H9 (cell line): ENCODE measurements at regions not wholly inside any gene's neighbourhood (a gene's known extent, or its start where the extent isn't known, plus 50 kb on each side); places are given as distances from the start of the nearest gene placed in this dataset.

Experiments used
- DNase-seq: peaks from one replicate; pipeline ENCODE4 v3.0.0-alpha.2; 2017
- H2AFZ ChIP-seq: one replicate; pipeline ENCODE4 v1.6.1; 2013; ENCODE audit warnings: mild to moderate bottlenecking, low read length, control low read depth, moderate library complexity
- H2AK5ac ChIP-seq: 2 replicates; pipeline ENCODE4 v1.6.1; 2013; ENCODE audit warnings: low read length, control low read depth, mixed read lengths; ENCODE audit not compliant: insufficient read length
- H2BK120ac ChIP-seq: one replicate; pipeline ENCODE4 v1.6.1; 2013; ENCODE audit warnings: low read depth, mild to moderate bottlenecking, low read length, control low read depth, inconsistent platforms; ENCODE audit not compliant: poor library complexity, severe bottlenecking
- H2BK12ac ChIP-seq: 2 replicates; pipeline ENCODE4 v1.6.1; 2013; ENCODE audit warnings: low read length, control low read depth, mixed read lengths, low read depth; ENCODE audit not compliant: insufficient read length
- H2BK15ac ChIP-seq: 2 replicates; pipeline ENCODE4 v1.6.1; 2013; ENCODE audit warnings: low read depth, low read length, control low read depth
- H2BK20ac ChIP-seq: one replicate; pipeline ENCODE4 v1.6.1; 2013; ENCODE audit warnings: low read depth, mild to moderate bottlenecking, low read length, control low read depth, inconsistent platforms; ENCODE audit not compliant: poor library complexity, severe bottlenecking
- H2BK5ac ChIP-seq: 2 replicates; pipeline ENCODE4 v1.6.1; 2013; ENCODE audit warnings: low read length, control low read depth, mixed read lengths; ENCODE audit not compliant: insufficient read length
- H3K14ac ChIP-seq: 2 replicates; pipeline ENCODE4 v1.6.1; 2013; ENCODE audit warnings: low read length, control low read depth; ENCODE audit not compliant: insufficient read depth
- H3K18ac ChIP-seq: 2 replicates; pipeline ENCODE4 v1.6.1; 2013; ENCODE audit warnings: low read depth, mild to moderate bottlenecking, mixed read lengths, low read length, control low read depth; ENCODE audit not compliant: insufficient read length
- H3K23ac ChIP-seq: 2 replicates; pipeline ENCODE4 v1.6.1; 2013; ENCODE audit warnings: low read length, control low read depth, mixed read lengths, low read depth; ENCODE audit not compliant: insufficient read length
- H3K23me2 ChIP-seq: 2 replicates; pipeline ENCODE4 v1.6.1; 2013; ENCODE audit warnings: low read depth, mild to moderate bottlenecking, mixed read lengths, low read length, control low read depth; ENCODE audit not compliant: insufficient read length, poor library complexity, severe bottlenecking
- H3K27ac ChIP-seq: 2 replicates; pipeline ENCODE4 v1.5.1; 2013; ENCODE audit warnings: low read length, control low read depth, mixed read lengths, low read depth; ENCODE audit not compliant: insufficient read length
- H3K27me3 ChIP-seq: 2 replicates; pipeline ENCODE4 v1.6.1; 2013; ENCODE audit warnings: low read length, control low read depth, inconsistent platforms; ENCODE audit not compliant: insufficient read depth
- H3K4ac ChIP-seq: 2 replicates; pipeline ENCODE4 v1.6.1; 2013; ENCODE audit warnings: low read depth, mild to moderate bottlenecking, control low read depth, inconsistent platforms, low read length, moderate library complexity
- H3K4me1 ChIP-seq: 2 replicates; pipeline ENCODE4 v1.6.1; 2013; ENCODE audit warnings: low read length, control low read depth, inconsistent platforms; ENCODE audit not compliant: insufficient read depth
- H3K4me2 ChIP-seq: 2 replicates; pipeline ENCODE4 v1.6.1; 2013; ENCODE audit warnings: low read length, control low read depth, mixed read lengths; ENCODE audit not compliant: insufficient read length, insufficient read depth
- H3K56ac ChIP-seq: 2 replicates; pipeline ENCODE4 v1.6.1; 2013; ENCODE audit warnings: low read depth, mild to moderate bottlenecking, mixed read lengths, low read length, control low read depth; ENCODE audit not compliant: insufficient read length
- H3K79me1 ChIP-seq: 2 replicates; pipeline ENCODE4 v1.6.1; 2013; ENCODE audit warnings: low read depth, mild to moderate bottlenecking, moderate library complexity, low read length, control low read depth, inconsistent platforms; ENCODE audit not compliant: insufficient read depth, poor library complexity, severe bottlenecking
- H3K79me2 ChIP-seq: 2 replicates; pipeline ENCODE4 v1.6.1; 2013; ENCODE audit warnings: low read length, control low read depth, inconsistent platforms; ENCODE audit not compliant: insufficient read depth
- H3K9ac ChIP-seq: 2 replicates; pipeline ENCODE4 v1.6.1; 2013; ENCODE audit warnings: low read length, control low read depth, mixed read lengths; ENCODE audit not compliant: insufficient read length; ENCODE audit errors: extremely low read depth
- H3K9me3 ChIP-seq: one replicate; pipeline ENCODE4 v1.6.1; 2013; ENCODE audit warnings: low read depth, low read length, inconsistent platforms; ENCODE audit not compliant: control insufficient read depth
- H3T11ph ChIP-seq: one replicate; pipeline ENCODE4 v1.6.1; 2013; ENCODE audit warnings: mild to moderate bottlenecking, low read length, control low read depth, inconsistent platforms
- H4K20me1 ChIP-seq: one replicate; pipeline ENCODE4 v1.6.1; 2013; ENCODE audit not compliant: control insufficient read depth, insufficient read length, insufficient read depth
- H4K5ac ChIP-seq: 2 replicates; pipeline ENCODE4 v1.6.1; 2013; ENCODE audit warnings: low read depth, mild to moderate bottlenecking, mixed read lengths, low read length, control low read depth; ENCODE audit not compliant: insufficient read length
- H4K8ac ChIP-seq: replicated peaks from 2 replicates; pipeline ENCODE4 v1.6.1; 2013; ENCODE audit warnings: low read length, control low read depth, mixed read lengths, low read depth; ENCODE audit not compliant: insufficient read length
- H4K91ac ChIP-seq: 2 replicates; pipeline ENCODE4 v1.6.1; 2013; ENCODE audit warnings: low read depth, mild to moderate bottlenecking, moderate library complexity, mixed read lengths, low read length, control low read depth; ENCODE audit not compliant: insufficient read length
- H3K27ac Mint-ChIP-seq, 3 experiments: 2 replicates in 2 of 3; 3 replicates in 1 of 3; pipeline ENCODE4 v1.8.0; 2020 to 2021; ENCODE audit warnings: mixed read lengths in 3 of 3, mild to moderate bottlenecking in 1 of 3, moderate library complexity in 1 of 3
- H3K27me3 Mint-ChIP-seq: 2 replicates; pipeline ENCODE4 v1.8.0; 2021; ENCODE audit warnings: low read depth, mild to moderate bottlenecking, moderate library complexity, mixed read lengths
- H3K36me3 Mint-ChIP-seq, 3 experiments: 2 replicates in 2 of 3; 3 replicates in 1 of 3; pipeline ENCODE4 v1.8.0; 2020 to 2021; ENCODE audit warnings: low read depth in 3 of 3, mixed read lengths in 3 of 3; ENCODE audit not compliant: insufficient read depth in 1 of 3
- H3K4me1 Mint-ChIP-seq, 2 experiments: 2 replicates each; pipeline ENCODE4 v1.8.0; 2020; ENCODE audit warnings: mixed read lengths in 2 of 2
- H3K4me3 Mint-ChIP-seq, 2 experiments: 2 replicates in 1 of 2; 3 replicates in 1 of 2; pipeline ENCODE4 v1.8.0; 2020 to 2021; ENCODE audit warnings: mild to moderate bottlenecking in 2 of 2, mixed read lengths in 2 of 2, moderate library complexity in 1 of 2
- H3K9me3 Mint-ChIP-seq, 2 experiments: 2 replicates in 1 of 2; 3 replicates in 1 of 2; pipeline ENCODE4 v1.8.0; 2020; ENCODE audit warnings: mild to moderate bottlenecking in 2 of 2, mixed read lengths in 2 of 2, moderate library complexity in 1 of 2
- CTCF ChIP-seq: fragments of 200-600 bp; sonication (generic); conservative IDR thresholded peaks from 3 replicates; pipeline ENCODE4 v1.8.0; 2021; ENCODE audit warnings: antibody characterized with exemption, mild to moderate bottlenecking
- WGBS: extraction: QIAGEN DNeasy Blood & Tissue Kit; methylation state at CpG from one replicate; pipeline ENCODE4 v1.1.7; 2013; ENCODE audit warnings: missing lambda C conversion rate, low lambda C conversion rate, mixed read lengths; ENCODE audit not compliant: insufficient read length; ENCODE audit errors: extremely low coverage; 5-methylcytosine and 5-hydroxymethylcytosine counted together

GRCh38 chr6:3949521-3949920, 100.3 kb downstream of the FAM50B start:
- no peak overlapping the region for H4K91ac ChIP-seq
- H2AK5ac ChIP-seq: no peak overlapping the region
- no peaks in the 10 kb centered on the region for H3K79me1 ChIP-seq
- Mint-ChIP-seq H3K4me3 (no peak overlapping the region), H3K36me3 (peaks cover 0 to 7% (median 2%) of the 10 kb centered on the region in 3 experiments; a peak in 3 of 7 replicates), H3K27me3 (peaks cover 4% of the 10 kb centered on the region; the same call in 1 of the 2 replicates), H3K27ac (no peak overlapping the region), H3K4me1 (peaks cover 22 to 29% of the 10 kb centered on the region in 2 experiments), H3K9me3 (peaks cover 5 to 14% of the 10 kb centered on the region in 2 experiments; a peak in 3 of 5 replicates)
- H3K79me2 ChIP-seq: no peaks in the 10 kb centered on the region
- no peak overlapping the region for H3K56ac ChIP-seq
- no peak overlapping the region for H4K5ac ChIP-seq
- no peak overlapping the region for H3K4me2 ChIP-seq
- no peaks in the 10 kb centered on the region for H3K9me3 ChIP-seq
- no peak overlapping the region for H3K14ac ChIP-seq
- no peak overlapping the region for H2BK15ac ChIP-seq
- no peak for TF ChIP-seq CTCF
- H3K27ac ChIP-seq: no peak overlapping the region
- no peak overlapping the region for H2BK20ac ChIP-seq
- no peak overlapping the region for H3T11ph ChIP-seq
- no peak overlapping the region for H2BK120ac ChIP-seq
- H3K23me2 ChIP-seq: no peaks in the 10 kb centered on the region
- WGBS: no CpG with 5 or more reads among the region's 6 CpGs
- H3K4ac ChIP-seq: no peak overlapping the region
- no peak overlapping the region for H2BK5ac ChIP-seq
- H3K9ac ChIP-seq: no peak overlapping the region
- no peaks in the 10 kb centered on the region for H4K20me1 ChIP-seq
- H3K23ac ChIP-seq: no peak overlapping the region
- no peaks in the 10 kb centered on the region for H3K27me3 ChIP-seq
- H4K8ac ChIP-seq: no peak overlapping the region
- no peak overlapping the region for H3K18ac ChIP-seq
- H3K4me1 ChIP-seq: no peaks in the 10 kb centered on the region
- DNase-seq: no peak
- no peak overlapping the region for H2AFZ ChIP-seq
- H2BK12ac ChIP-seq: no peak overlapping the region
